K562 (cell line): ENCODE measurements at regions not wholly inside any gene's neighbourhood (a gene's known extent, or its start where the extent isn't known, plus 50 kb on each side); places are given as distances from the start of the nearest gene placed in this dataset.

Source experiments
- ATAC-seq: fragments of 200-7000 bp; cut with Tn5 transposase; 3 replicates; pipeline ENCODE4 v1.9.1; 2020; ENCODE audit warnings: moderate library complexity
- BruUV-seq: library from RNA; stranded (reverse); fragments of 400-500 nt; replicated peaks from 2 replicates; lab custom pipeline; 2021; lab: Mats Ljungman, UMichigan
- CTCF ChIA-PET: fragments of 300-600 bp; formaldehyde crosslinking; extraction: SDS; loops from one replicate; lab custom pipeline; 2021; ENCODE audit warnings: low intra/inter-chr PET ratio; lab: Yijun Ruan, JAX
- POLR2A ChIA-PET: fragments of 300-600, 350-650 bp; sonication (Branson Sonifier 250); formaldehyde crosslinking; extraction: SDS; loops from one replicate; lab custom pipeline; 2021; ENCODE audit warnings: antibody characterized with exemption, inconsistent platforms; lab: Yijun Ruan, JAX
- DNase-seq, 4 experiments: peaks; one replicate each; pipeline versions ENCODE4 v3.0.0 to v3.0.0-alpha.2; 2011 to 2018; ENCODE audit warnings: low spot score in 3 of 4, mixed read lengths in 3 of 4; ENCODE audit errors: extremely low read depth in 1 of 4
- FAIRE-seq: peaks from 2 replicates; lab custom pipeline; 2011; peaks lifted over from hg19 to GRCh38; lab: Jason Lieb, UNC
- H2AFZ ChIP-seq: 2 replicates; pipeline ENCODE4 v1.6.0; 2011; ENCODE audit warnings: low read depth, low read length, control low read depth, inconsistent platforms
- H3K27ac ChIP-seq: fragments of 200-600 bp; 3 replicates; pipeline ENCODE4 v1.8.0; 2011; ENCODE audit warnings: low read depth, mild to moderate bottlenecking, control low read depth, inconsistent platforms, low read length, moderate library complexity, mixed read lengths; ENCODE audit errors: extremely low read depth
- H3K27me3 ChIP-seq, 2 experiments: fragments of 300-600 bp in 1 of 2; 2 replicates in 1 of 2; 3 replicates in 1 of 2; pipeline versions ENCODE4 v1.6.0 to v1.8.0; 2011; ENCODE audit warnings: inconsistent platforms in 2 of 2, low read length in 2 of 2, mild to moderate bottlenecking in 1 of 2, mixed read lengths in 1 of 2, moderate library complexity in 1 of 2; ENCODE audit not compliant: control insufficient read depth in 2 of 2, insufficient read depth in 2 of 2
- H3K36me3 ChIP-seq: fragments of 300-600 bp; 3 replicates; pipeline ENCODE4 v1.8.0; 2011; ENCODE audit warnings: mild to moderate bottlenecking, low read length, inconsistent platforms; ENCODE audit not compliant: control insufficient read depth, insufficient read depth
- H3K4me1 ChIP-seq, 2 experiments: fragments of 200-600 bp in 1 of 2; replicated peaks in 1 of 2; 2 replicates in 1 of 2; 3 replicates in 1 of 2; pipeline versions ENCODE4 v1.5.1 to v1.8.0; 2011; ENCODE audit warnings: inconsistent platforms in 2 of 2, low read length in 2 of 2, mild to moderate bottlenecking in 1 of 2, mixed read lengths in 1 of 2, moderate library complexity in 1 of 2; ENCODE audit not compliant: control insufficient read depth in 2 of 2, insufficient read depth in 2 of 2
- H3K4me2 ChIP-seq: 2 replicates; pipeline ENCODE4 v1.6.1; 2011; ENCODE audit warnings: low read length, control low read depth, inconsistent platforms, mixed read lengths; ENCODE audit not compliant: insufficient read depth
- H3K4me3 ChIP-seq: fragments of 200-600 bp; sonication (generic), shearing (Covaris generic); 2 replicates; pipeline ENCODE4 v1.5.1; 2016; ENCODE audit warnings: control low read depth, inconsistent platforms
- H3K79me2 ChIP-seq: fragments of 200-600 bp; 3 replicates; pipeline ENCODE4 v1.8.0; 2011; ENCODE audit warnings: low read length, inconsistent platforms; ENCODE audit not compliant: control insufficient read depth, insufficient read depth
- H3K9ac ChIP-seq, 2 experiments: 2 replicates each; pipeline versions ENCODE4 v1.6.0 to v1.6.1; 2011; ENCODE audit warnings: low read depth in 2 of 2, low read length in 2 of 2, control low read depth in 1 of 2, inconsistent platforms in 1 of 2, mild to moderate bottlenecking in 1 of 2, mixed read lengths in 1 of 2; ENCODE audit not compliant: insufficient read depth in 1 of 2
- H3K9me1 ChIP-seq: one replicate; pipeline ENCODE4 v1.6.0; 2011; ENCODE audit warnings: inconsistent platforms, mild to moderate bottlenecking, low read length, moderate library complexity; ENCODE audit not compliant: control insufficient read depth, insufficient read depth
- H3K9me3 ChIP-seq: replicated peaks from 2 replicates; pipeline ENCODE4 v1.5.1; 2011; ENCODE audit warnings: low read depth, low read length, inconsistent platforms; ENCODE audit not compliant: control insufficient read depth, insufficient read depth
- H4K20me1 ChIP-seq: replicated peaks from 2 replicates; pipeline ENCODE4 v1.6.1; 2011; ENCODE audit warnings: low read length, inconsistent platforms, mixed read lengths; ENCODE audit not compliant: control insufficient read depth, insufficient read depth
- CAMTA2 ChIP-seq: fragments of 250-450 bp; sonication (Bioruptor Pico); conservative IDR thresholded peaks from 2 replicates; pipeline ENCODE4 v1.5.1; 2022
- CBFB ChIP-seq: sonication (generic); formaldehyde crosslinking; IDR thresholded peaks from 2 replicates; pipeline ENCODE4 v1.4.0; 2020; ENCODE audit warnings: mild to moderate bottlenecking, missing genetic modification reagents
- CBX2 ChIP-seq: fragments of 200-600 bp; sonication (generic); IDR thresholded peaks from one replicate; pipeline ENCODE4 v1.6.1; 2012; ENCODE audit warnings: mild to moderate bottlenecking, low read length, inconsistent platforms; ENCODE audit not compliant: insufficient read depth, poor library complexity, severe bottlenecking
- FOSL1 ChIP-seq: fragments of 200-800 bp; sonication (Bioruptor generic); conservative IDR thresholded peaks from 2 replicates; pipeline ENCODE4 v1.6.1; 2016; ENCODE audit warnings: missing genetic modification characterization, missing compliant biosample characterization
- HDAC3 ChIP-seq: fragments of 450-650 bp; IDR thresholded peaks from 2 replicates; pipeline ENCODE4 v1.6.1; 2018; ENCODE audit warnings: borderline replicate concordance, mild to moderate bottlenecking, moderate library complexity; ENCODE audit not compliant: partially characterized antibody
- KLF10 ChIP-seq: fragments of 250-450 bp; sonication (Bioruptor Pico); IDR thresholded peaks from 2 replicates; pipeline ENCODE4 v1.6.1; 2021; ENCODE audit warnings: matching md5 sums
- MCM3 ChIP-seq: fragments of 450-650 bp; IDR thresholded peaks from 2 replicates; pipeline ENCODE4 v1.6.1; 2016
- SETDB1 ChIP-seq: IDR thresholded peaks from one replicate; pipeline ENCODE4 v1.6.1; 2012; ENCODE audit warnings: low read length, control low read depth, inconsistent platforms
- U2AF1 ChIP-seq: fragments of 200-400 bp; formaldehyde crosslinking; optimal IDR thresholded peaks from 2 replicates; pipeline ENCODE3; 2017; ENCODE audit warnings: mild to moderate bottlenecking, low read depth, low read length, moderate library complexity
- YBX1 ChIP-seq: fragments of 450-650 bp; IDR thresholded peaks from 2 replicates; pipeline ENCODE4 v1.7.1; 2016; ENCODE audit warnings: mild to moderate bottlenecking
- ZNF239 ChIP-seq: fragments of 250-450 bp; sonication (Bioruptor Pico); IDR thresholded peaks from 2 replicates; pipeline ENCODE4 v1.4.0; 2020; ENCODE audit warnings: mild to moderate bottlenecking
- ZNF785 ChIP-seq: fragments of 250-450 bp; sonication (Bioruptor Pico); IDR thresholded peaks from 2 replicates; pipeline ENCODE4 v1.4.0; 2020; ENCODE audit warnings: mild to moderate bottlenecking
- WGBS: fragments of 100-300 bp; shearing (Covaris generic); methylation state at CpG from one replicate; pipeline ENCODE4 v1.1.6; 2016; ENCODE audit warnings: low coverage, mixed read lengths; ENCODE audit not compliant: insufficient coverage; ENCODE audit errors: missing lambda C conversion rate; 5-methylcytosine and 5-hydroxymethylcytosine counted together
- in situ Hi-C: fragments of 300-500 bp; cut with MboI; formaldehyde crosslinking; loops from 4 replicates; pipeline ENCODE4 v1.15.0; 2018; ENCODE audit warnings: inconsistent platforms, mixed read lengths
- intact Hi-C: fragments of 100-400 bp; cut with micrococcal nuclease; formaldehyde crosslinking; loops from 2 replicates; pipeline ENCODE4 v1.14.2; 2022
- TF ChIP-seq, protein P1 (sequence below): fragments of 450-650 bp; formaldehyde crosslinking; IDR thresholded peaks from 2 replicates; pipeline ENCODE4 v1.4.0; 2022; ENCODE audit warnings: missing genetic modification characterization

- H3K27me3 ChIP-seq = no peaks in the 10 kb centered on the region
- H3K9me1 ChIP-seq = no peaks in the 10 kb centered on the region
- DNase-seq = no peak
- ATAC-seq = no peak
- H3K27ac ChIP-seq = no peak overlapping the region
- POLR2A ChIA-PET = no interaction called here
- intact Hi-C loops = no loop called here
- H2AFZ ChIP-seq = no peak overlapping the region
- H3K79me2 ChIP-seq = no peaks in the 10 kb centered on the region
- H3K36me3 ChIP-seq = no peaks in the 10 kb centered on the region
- H3K9ac ChIP-seq = no peak overlapping the region
- no TSS peak for BruUV-seq
- CTCF ChIA-PET = no interaction called here
- no peak for TF ChIP-seq SETDB1
- no peak for TF ChIP-seq MCM3
- no peak for TF ChIP-seq U2AF1
- TF ChIP-seq ZNF239 (CRISPR knock-in tag) = no peak
- TF ChIP-seq CBFB (CRISPR knock-in tag) = no peak
- TF ChIP-seq, protein P1, sequence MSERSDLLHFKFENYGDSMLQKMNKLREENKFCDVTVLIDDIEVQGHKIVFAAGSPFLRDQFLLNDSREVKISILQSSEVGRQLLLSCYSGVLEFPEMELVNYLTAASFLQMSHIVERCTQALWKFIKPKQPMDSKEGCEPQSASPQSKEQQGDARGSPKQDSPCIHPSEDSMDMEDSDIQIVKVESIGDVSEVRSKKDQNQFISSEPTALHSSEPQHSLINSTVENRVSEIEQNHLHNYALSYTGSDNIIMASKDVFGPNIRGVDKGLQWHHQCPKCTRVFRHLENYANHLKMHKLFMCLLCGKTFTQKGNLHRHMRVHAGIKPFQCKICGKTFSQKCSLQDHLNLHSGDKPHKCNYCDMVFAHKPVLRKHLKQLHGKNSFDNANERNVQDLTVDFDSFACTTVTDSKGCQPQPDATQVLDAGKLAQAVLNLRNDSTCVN (CRISPR knock-in tag) = no peak
- TF ChIP-seq KLF10 (CRISPR knock-in tag) = no peak
- no peak for TF ChIP-seq HDAC3
- TF ChIP-seq CAMTA2 (CRISPR knock-in tag) = no peak
- TF ChIP-seq FOSL1 (tag) = no peak
- no peak for TF ChIP-seq ZNF785 (CRISPR knock-in tag)
- TF ChIP-seq YBX1 = no peak
- TF ChIP-seq CBX2 = no peak
- TF ChIP-seq, all 486 proteins: peak for 0
- in situ Hi-C loops = no loop called here
- no peak overlapping the region for H3K4me2 ChIP-seq
- FAIRE-seq = no peak
- H4K20me1 ChIP-seq = no peaks in the 10 kb centered on the region
- H3K4me3 ChIP-seq = no peak overlapping the region
- peaks cover 4% of the 10 kb centered on the region; the same call in 1 of the 2 replicates for H3K9me3 ChIP-seq
- H3K4me1 ChIP-seq = no peaks in the 10 kb centered on the region
- 5% methylated on average over 2 of the region's 2 CpGs for WGBS
Observed at GRCh38 chr1:189669846-189670245, 807.8 kb downstream of the BRINP3 start.
